ENCODE measurements at regions not wholly inside any gene's neighbourhood (a gene's known extent, or its start where the extent isn't known, plus 50 kb on each side); places are given as distances from the start of the nearest gene placed in this dataset.

- no peak overlapping the region for H3K23ac ChIP-seq (ENCODE audit: insufficient read length)
- H2AK5ac ChIP-seq (ENCODE audit: low read depth, low read length): no peak overlapping the region
- WGBS, 2 experiments (ENCODE audit: extremely low coverage in 1 of 2, insufficient coverage in 1 of 2, insufficient read length in 1 of 2, insufficient replicate concordance in 2 of 2, low coverage in 1 of 2, low lambda C conversion rate in 2 of 2, missing lambda C conversion rate in 1 of 2): 87% methylated on average over 3 of the region's 3 CpGs; no CpG with 5 or more reads in 1 of the 2 experiments
- H2AFZ ChIP-seq (ENCODE audit: low read length): peak overlapping the region; percentile 40; the same call in 1 of the 2 replicates
- H2BK5ac ChIP-seq (ENCODE audit: low read depth, low read length): no peak overlapping the region
- no peak overlapping the region for H2BK120ac ChIP-seq (replicated peaks; ENCODE audit: low read depth, low read length)
- no peaks in the 10 kb centered on the region for H3K27me3 ChIP-seq (replicated peaks in 1 of 4; ENCODE audit: control insufficient read depth in 3 of 4, extremely low read depth in 1 of 4, insufficient read depth in 3 of 4, low read length in 3 of 4)
- no peak overlapping the region for H3K18ac ChIP-seq (ENCODE audit: extremely low read depth, low read length)
- ChIA-PET POLR2A (ENCODE audit: partially characterized antibody) (interaction anchor here (0.7 kb wide), 1 partner anchor 15 kb away, joined by 3 read pairs; no protein-coding TSS in a partner anchor), CTCF (ENCODE audit: partially characterized antibody) (no interaction called here)
- no peak overlapping the region for H3K4me3 ChIP-seq (ENCODE audit: extremely low read depth in 1 of 4, insufficient read depth in 2 of 4, low read depth in 3 of 4, low read length in 4 of 4)
- H3K9me3 ChIP-seq (ENCODE audit: insufficient read depth in 2 of 2, low read depth in 1 of 2, low read length in 1 of 2): no peaks in the 10 kb centered on the region
- DNase-seq (ENCODE audit: low read depth in 1 of 2, low spot score in 2 of 2) (no peak), FAIRE-seq (no peak)
- no peak overlapping the region for H4K5ac ChIP-seq (ENCODE audit: insufficient read length, low read depth, low read length)
- H3K4me2 ChIP-seq (ENCODE audit: insufficient read depth in 1 of 2, low read depth in 2 of 2, low read length in 2 of 2): no peak overlapping the region
- H3K4ac ChIP-seq (replicated peaks; ENCODE audit: insufficient read length, low read depth, low read length): no peak overlapping the region
- no peak overlapping the region for H3K56ac ChIP-seq (replicated peaks; ENCODE audit: insufficient read length, low read depth, low read length)
- no peak overlapping the region for H4K8ac ChIP-seq (ENCODE audit: extremely low read depth, insufficient read depth, low read length)
- H2BK12ac ChIP-seq (ENCODE audit: low read depth, low read length): no peak overlapping the region
- no peak overlapping the region for H2BK20ac ChIP-seq (ENCODE audit: low read length)
- no peaks in the 10 kb centered on the region for H3K4me1 ChIP-seq (replicated peaks in 1 of 4; ENCODE audit: control insufficient read depth in 3 of 4, insufficient read depth in 4 of 4, low read length in 3 of 4)
- no peak overlapping the region for H2BK15ac ChIP-seq (ENCODE audit: low read length)
- no peaks in the 10 kb centered on the region for H3K23me2 ChIP-seq (ENCODE audit: low read depth, low read length)
- H3K36me3 ChIP-seq (ENCODE audit: control insufficient read depth in 2 of 4, insufficient read depth in 4 of 4, low read length in 3 of 4): no peaks in the 10 kb centered on the region
- H3K14ac ChIP-seq (ENCODE audit: insufficient read length): no peak overlapping the region
- H3K79me1 ChIP-seq (ENCODE audit: low read depth, low read length): no peaks in the 10 kb centered on the region
- no peak overlapping the region for H3K9ac ChIP-seq (replicated peaks in 1 of 4; ENCODE audit: extremely low read depth in 1 of 4, low read depth in 3 of 4, low read length in 3 of 4)
- H3K79me2 ChIP-seq (ENCODE audit: control insufficient read depth in 1 of 2, insufficient read depth in 2 of 2, low read length in 2 of 2): no peaks in the 10 kb centered on the region
- H3K27ac ChIP-seq (ENCODE audit: low read depth, low read length): no peak overlapping the region
- no peaks in the 10 kb centered on the region for H4K20me1 ChIP-seq (replicated peaks in 1 of 2; ENCODE audit: control insufficient read depth in 1 of 2, insufficient read depth in 2 of 2, low read length in 2 of 2)
- no peak overlapping the region for H4K91ac ChIP-seq (replicated peaks; ENCODE audit: insufficient read length, low read length)
- TF ChIP-seq HDAC6 (IDR thresholded peaks at IDR 0.05; ENCODE audit: low read depth, low read length): no peak
- no peak for TF ChIP-seq SAP30 (IDR thresholded peaks at IDR 0.05; ENCODE audit: insufficient read depth, insufficient replicate concordance, low read length)
- no peak for TF ChIP-seq ATF2 (IDR thresholded peaks at IDR 0.05; ENCODE audit: low read length)
- TF ChIP-seq TEAD4 (IDR thresholded peaks at IDR 0.05; ENCODE audit: low read depth, low read length): no peak
- TF ChIP-seq MAFK (IDR thresholded peaks at IDR 0.05; ENCODE audit: low read depth, low read length): no peak
- no peak for TF ChIP-seq KDM1A (IDR thresholded peaks at IDR 0.05; ENCODE audit: borderline replicate concordance, low read length)
- no peak for TF ChIP-seq TBP (IDR thresholded peaks at IDR 0.05; ENCODE audit: low read depth, low read length)
- no peak for TF ChIP-seq ASH2L (IDR thresholded peaks at IDR 0.05; ENCODE audit: low read length)
- no peak for TF ChIP-seq MAX (IDR thresholded peaks at IDR 0.05)
- TF ChIP-seq SRF (IDR thresholded peaks at IDR 0.05; ENCODE audit: low read depth, low read length): no peak
- TF ChIP-seq SIX5 (IDR thresholded peaks at IDR 0.05; ENCODE audit: low read depth, low read length): no peak
Measured at GRCh38 chr7:85320699-85321476, 134.0 kb upstream of the SEMA3D start.

Data from H1 (cell line).